Mammary epithelial cell (primary cell): ENCODE measurements at regions not wholly inside any gene's neighbourhood (a gene's known extent, or its start where the extent isn't known, plus 50 kb on each side); places are given as distances from the start of the nearest gene placed in this dataset.
"Not testable (repeated sequence)": the region's sequence is repeated elsewhere in the genome, so short reads cannot be mapped to it uniquely, and the experiment has no call there.

Experiments used
- CTCF ChIP-seq, 2 donors: IDR thresholded peaks in 1 of 2; conservative IDR thresholded peaks in 1 of 2; 2 replicates each; pipeline ENCODE4 v1.5.1; 2011 to 2012; ENCODE audit warnings: inconsistent platforms in 2 of 2, low read length in 2 of 2, mild to moderate bottlenecking in 2 of 2, control low read depth in 1 of 2, low read depth in 1 of 2; ENCODE audit not compliant: insufficient read depth in 1 of 2; ENCODE audit errors: extremely low read depth in 1 of 2
- EZH2 ChIP-seq: IDR thresholded peaks from 2 replicates; pipeline ENCODE4 v1.6.1; 2012; ENCODE audit warnings: low read length, inconsistent platforms, borderline replicate concordance

- TF ChIP-seq CTCF (conservative IDR thresholded peaks at IDR 0.05 in 1 of 2, IDR thresholded peaks at IDR 0.05 in 1 of 2; ENCODE audit: extremely low read depth in 1 of 2, insufficient read depth in 1 of 2, low read depth in 1 of 2, low read length in 2 of 2); EZH2: not testable (repeated sequence)
These were observed 222.3 kb downstream of the TMEM121 start for GRCh38 chr14:105748710-105749109.
